ENCODE measurements at regions not wholly inside any gene's neighbourhood (a gene's known extent, or its start where the extent isn't known, plus 50 kb on each side); places are given as distances from the start of the nearest gene placed in this dataset.

DNA sequence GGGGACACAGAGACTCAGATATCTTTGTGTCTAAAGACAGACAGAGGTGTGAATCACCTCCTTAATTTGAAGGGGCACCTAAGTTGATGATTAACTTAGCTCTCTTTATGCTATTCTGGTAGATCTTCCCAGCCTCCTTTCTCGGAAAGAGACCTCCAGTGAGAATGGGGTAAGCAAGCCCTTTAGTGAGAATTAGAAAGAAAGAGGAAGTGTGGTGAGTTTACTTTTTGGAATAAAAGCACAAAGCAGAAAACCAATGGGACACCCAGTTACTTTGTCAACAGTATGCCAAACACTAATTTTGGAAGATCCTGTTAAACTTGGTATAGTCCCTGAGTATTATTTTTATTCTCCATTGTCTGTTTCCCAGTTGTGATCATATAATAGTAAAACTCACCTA is 302.8 kb upstream of the RASA1 start (continued):
- TF ChIP-seq, protein P1, sequence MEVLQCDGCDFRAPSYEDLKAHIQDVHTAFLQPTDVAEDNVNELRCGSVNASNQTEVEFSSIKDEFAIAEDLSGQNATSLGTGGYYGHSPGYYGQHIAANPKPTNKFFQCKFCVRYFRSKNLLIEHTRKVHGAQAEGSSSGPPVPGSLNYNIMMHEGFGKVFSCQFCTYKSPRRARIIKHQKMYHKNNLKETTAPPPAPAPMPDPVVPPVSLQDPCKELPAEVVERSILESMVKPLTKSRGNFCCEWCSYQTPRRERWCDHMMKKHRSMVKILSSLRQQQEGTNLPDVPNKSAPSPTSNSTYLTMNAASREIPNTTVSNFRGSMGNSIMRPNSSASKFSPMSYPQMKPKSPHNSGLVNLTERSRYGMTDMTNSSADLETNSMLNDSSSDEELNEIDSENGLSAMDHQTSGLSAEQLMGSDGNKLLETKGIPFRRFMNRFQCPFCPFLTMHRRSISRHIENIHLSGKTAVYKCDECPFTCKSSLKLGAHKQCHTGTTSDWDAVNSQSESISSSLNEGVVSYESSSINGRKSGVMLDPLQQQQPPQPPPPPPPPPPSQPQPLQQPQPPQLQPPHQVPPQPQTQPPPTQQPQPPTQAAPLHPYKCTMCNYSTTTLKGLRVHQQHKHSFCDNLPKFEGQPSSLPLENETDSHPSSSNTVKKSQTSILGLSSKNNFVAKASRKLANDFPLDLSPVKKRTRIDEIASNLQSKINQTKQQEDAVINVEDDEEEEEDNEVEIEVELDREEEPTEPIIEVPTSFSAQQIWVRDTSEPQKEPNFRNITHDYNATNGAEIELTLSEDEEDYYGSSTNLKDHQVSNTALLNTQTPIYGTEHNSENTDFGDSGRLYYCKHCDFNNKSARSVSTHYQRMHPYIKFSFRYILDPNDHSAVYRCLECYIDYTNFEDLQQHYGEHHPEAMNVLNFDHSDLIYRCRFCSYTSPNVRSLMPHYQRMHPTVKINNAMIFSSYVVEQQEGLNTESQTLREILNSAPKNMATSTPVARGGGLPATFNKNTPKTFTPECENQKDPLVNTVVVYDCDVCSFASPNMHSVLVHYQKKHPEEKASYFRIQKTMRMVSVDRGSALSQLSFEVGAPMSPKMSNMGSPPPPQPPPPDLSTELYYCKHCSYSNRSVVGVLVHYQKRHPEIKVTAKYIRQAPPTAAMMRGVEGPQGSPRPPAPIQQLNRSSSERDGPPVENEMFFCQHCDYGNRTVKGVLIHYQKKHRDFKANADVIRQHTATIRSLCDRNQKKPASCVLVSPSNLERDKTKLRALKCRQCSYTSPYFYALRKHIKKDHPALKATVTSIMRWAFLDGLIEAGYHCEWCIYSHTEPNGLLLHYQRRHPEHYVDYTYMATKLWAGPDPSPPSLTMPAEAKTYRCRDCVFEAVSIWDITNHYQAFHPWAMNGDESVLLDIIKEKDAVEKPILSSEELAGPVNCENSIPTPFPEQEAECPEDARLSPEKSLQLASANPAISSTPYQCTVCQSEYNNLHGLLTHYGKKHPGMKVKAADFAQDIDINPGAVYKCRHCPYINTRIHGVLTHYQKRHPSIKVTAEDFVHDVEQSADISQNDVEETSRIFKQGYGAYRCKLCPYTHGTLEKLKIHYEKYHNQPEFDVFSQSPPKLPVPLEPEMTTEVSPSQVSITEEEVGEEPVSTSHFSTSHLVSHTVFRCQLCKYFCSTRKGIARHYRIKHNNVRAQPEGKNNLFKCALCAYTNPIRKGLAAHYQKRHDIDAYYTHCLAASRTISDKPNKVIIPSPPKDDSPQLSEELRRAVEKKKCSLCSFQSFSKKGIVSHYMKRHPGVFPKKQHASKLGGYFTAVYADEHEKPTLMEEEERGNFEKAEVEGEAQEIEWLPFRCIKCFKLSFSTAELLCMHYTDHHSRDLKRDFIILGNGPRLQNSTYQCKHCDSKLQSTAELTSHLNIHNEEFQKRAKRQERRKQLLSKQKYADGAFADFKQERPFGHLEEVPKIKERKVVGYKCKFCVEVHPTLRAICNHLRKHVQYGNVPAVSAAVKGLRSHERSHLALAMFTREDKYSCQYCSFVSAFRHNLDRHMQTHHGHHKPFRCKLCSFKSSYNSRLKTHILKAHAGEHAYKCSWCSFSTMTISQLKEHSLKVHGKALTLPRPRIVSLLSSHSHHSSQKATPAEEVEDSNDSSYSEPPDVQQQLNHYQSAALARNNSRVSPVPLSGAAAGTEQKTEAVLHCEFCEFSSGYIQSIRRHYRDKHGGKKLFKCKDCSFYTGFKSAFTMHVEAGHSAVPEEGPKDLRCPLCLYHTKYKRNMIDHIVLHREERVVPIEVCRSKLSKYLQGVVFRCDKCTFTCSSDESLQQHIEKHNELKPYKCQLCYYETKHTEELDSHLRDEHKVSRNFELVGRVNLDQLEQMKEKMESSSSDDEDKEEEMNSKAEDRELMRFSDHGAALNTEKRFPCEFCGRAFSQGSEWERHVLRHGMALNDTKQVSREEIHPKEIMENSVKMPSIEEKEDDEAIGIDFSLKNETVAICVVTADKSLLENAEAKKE (CRISPR knock-in tag; IDR thresholded peaks at IDR 0.05) = no peak
- TF ChIP-seq EZH2 (IDR thresholded peaks at IDR 0.05; ENCODE audit: low read depth, unreplicated experiment) (no peak), NANOG (IDR thresholded peaks at IDR 0.05; ENCODE audit: borderline replicate concordance) (no peak), ZNF331 (CRISPR knock-in tag; IDR thresholded peaks at IDR 0.05; ENCODE audit: low read depth) (no peak), ZNF114 (CRISPR knock-in tag; IDR thresholded peaks at IDR 0.05) (no peak)
- TF ChIP-seq, protein P2, sequence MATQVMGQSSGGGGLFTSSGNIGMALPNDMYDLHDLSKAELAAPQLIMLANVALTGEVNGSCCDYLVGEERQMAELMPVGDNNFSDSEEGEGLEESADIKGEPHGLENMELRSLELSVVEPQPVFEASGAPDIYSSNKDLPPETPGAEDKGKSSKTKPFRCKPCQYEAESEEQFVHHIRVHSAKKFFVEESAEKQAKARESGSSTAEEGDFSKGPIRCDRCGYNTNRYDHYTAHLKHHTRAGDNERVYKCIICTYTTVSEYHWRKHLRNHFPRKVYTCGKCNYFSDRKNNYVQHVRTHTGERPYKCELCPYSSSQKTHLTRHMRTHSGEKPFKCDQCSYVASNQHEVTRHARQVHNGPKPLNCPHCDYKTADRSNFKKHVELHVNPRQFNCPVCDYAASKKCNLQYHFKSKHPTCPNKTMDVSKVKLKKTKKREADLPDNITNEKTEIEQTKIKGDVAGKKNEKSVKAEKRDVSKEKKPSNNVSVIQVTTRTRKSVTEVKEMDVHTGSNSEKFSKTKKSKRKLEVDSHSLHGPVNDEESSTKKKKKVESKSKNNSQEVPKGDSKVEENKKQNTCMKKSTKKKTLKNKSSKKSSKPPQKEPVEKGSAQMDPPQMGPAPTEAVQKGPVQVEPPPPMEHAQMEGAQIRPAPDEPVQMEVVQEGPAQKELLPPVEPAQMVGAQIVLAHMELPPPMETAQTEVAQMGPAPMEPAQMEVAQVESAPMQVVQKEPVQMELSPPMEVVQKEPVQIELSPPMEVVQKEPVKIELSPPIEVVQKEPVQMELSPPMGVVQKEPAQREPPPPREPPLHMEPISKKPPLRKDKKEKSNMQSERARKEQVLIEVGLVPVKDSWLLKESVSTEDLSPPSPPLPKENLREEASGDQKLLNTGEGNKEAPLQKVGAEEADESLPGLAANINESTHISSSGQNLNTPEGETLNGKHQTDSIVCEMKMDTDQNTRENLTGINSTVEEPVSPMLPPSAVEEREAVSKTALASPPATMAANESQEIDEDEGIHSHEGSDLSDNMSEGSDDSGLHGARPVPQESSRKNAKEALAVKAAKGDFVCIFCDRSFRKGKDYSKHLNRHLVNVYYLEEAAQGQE (IDR thresholded peaks at IDR 0.05; ENCODE audit: unreplicated experiment) = no peak

DNA sequence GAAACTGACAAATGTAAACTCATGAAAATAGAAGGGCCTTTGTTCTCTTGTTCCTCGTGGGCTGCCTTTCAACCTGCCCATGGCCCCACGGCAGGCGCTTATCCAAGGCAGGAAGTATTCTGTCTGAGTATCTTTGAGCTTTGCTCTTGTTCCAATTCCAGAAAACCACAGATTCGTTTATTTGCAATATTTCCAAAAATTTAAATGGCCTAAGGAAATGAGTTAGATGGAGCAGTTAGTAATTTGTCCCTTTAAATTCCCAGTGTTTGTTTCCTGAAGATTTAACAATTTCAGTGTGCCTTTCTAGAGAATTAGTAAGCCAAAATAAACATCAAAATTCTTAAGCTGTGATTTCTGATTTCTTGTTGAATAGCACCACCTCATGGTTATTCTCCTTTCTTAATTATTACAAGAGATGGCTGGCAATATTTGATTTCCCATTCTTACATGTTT is 299.4 kb upstream of the RASA1 start:
- Mint-ChIP-seq H3K9me3 (no peaks in the 10 kb centered on the region), H3K36me3 (ENCODE audit: low read depth) (no peaks in the 10 kb centered on the region), H3K4me1 (peaks cover 6% of the 10 kb centered on the region; the same call in 2 of the 3 replicates), H3K27me3 (ENCODE audit: insufficient read depth, low read depth, poor library complexity) (peaks cover 3% of the 10 kb centered on the region), H3K4me3 (no peak overlapping the region), H3K27ac (no peak overlapping the region)
- ATAC-seq = peak; percentile 57
- DNase-seq (ENCODE audit: low spot score) = peak; percentile 72
- no peaks in the 10 kb centered on the region for H3K4me1 ChIP-seq (ENCODE audit: insufficient read depth)
- no peak overlapping the region for H3K27ac ChIP-seq (ENCODE audit: low read depth)
- H3K36me3 ChIP-seq (ENCODE audit: insufficient read depth) = no peaks in the 10 kb centered on the region
- H4K20me1 ChIP-seq (replicated peaks; ENCODE audit: insufficient read depth) = no peaks in the 10 kb centered on the region
- no peak overlapping the region for H2AFZ ChIP-seq
- H3K4me3 ChIP-seq = no peak overlapping the region
- no peaks in the 10 kb centered on the region for H3K27me3 ChIP-seq (ENCODE audit: insufficient read depth)
- H3K4me2 ChIP-seq = no peak overlapping the region
- H3K79me2 ChIP-seq (replicated peaks; ENCODE audit: insufficient read depth) = no peaks in the 10 kb centered on the region
- no peak for TF ChIP-seq CREB1 (CRISPR knock-in tag; IDR thresholded peaks at IDR 0.05; ENCODE audit: low read depth)
- TF ChIP-seq, protein P3, sequence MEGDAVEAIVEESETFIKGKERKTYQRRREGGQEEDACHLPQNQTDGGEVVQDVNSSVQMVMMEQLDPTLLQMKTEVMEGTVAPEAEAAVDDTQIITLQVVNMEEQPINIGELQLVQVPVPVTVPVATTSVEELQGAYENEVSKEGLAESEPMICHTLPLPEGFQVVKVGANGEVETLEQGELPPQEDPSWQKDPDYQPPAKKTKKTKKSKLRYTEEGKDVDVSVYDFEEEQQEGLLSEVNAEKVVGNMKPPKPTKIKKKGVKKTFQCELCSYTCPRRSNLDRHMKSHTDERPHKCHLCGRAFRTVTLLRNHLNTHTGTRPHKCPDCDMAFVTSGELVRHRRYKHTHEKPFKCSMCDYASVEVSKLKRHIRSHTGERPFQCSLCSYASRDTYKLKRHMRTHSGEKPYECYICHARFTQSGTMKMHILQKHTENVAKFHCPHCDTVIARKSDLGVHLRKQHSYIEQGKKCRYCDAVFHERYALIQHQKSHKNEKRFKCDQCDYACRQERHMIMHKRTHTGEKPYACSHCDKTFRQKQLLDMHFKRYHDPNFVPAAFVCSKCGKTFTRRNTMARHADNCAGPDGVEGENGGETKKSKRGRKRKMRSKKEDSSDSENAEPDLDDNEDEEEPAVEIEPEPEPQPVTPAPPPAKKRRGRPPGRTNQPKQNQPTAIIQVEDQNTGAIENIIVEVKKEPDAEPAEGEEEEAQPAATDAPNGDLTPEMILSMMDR (conservative IDR thresholded peaks at IDR 0.05; ENCODE audit: low read depth in 2 of 2) = peak in 1 of 2 experiments; percentile 64; a peak in 3 of 4 replicates
- H3F3A ChIP-seq (replicated peaks; ENCODE audit: low read depth) = no peaks in the 10 kb centered on the region
- no peaks in the 10 kb centered on the region for H3K9me2 ChIP-seq (ENCODE audit: insufficient read depth)

All from GM23338 (cell line).